ENCODE measurements at regions not wholly inside any gene's neighbourhood (a gene's known extent, or its start where the extent isn't known, plus 50 kb on each side); places are given as distances from the start of the nearest gene placed in this dataset.

DNA sequence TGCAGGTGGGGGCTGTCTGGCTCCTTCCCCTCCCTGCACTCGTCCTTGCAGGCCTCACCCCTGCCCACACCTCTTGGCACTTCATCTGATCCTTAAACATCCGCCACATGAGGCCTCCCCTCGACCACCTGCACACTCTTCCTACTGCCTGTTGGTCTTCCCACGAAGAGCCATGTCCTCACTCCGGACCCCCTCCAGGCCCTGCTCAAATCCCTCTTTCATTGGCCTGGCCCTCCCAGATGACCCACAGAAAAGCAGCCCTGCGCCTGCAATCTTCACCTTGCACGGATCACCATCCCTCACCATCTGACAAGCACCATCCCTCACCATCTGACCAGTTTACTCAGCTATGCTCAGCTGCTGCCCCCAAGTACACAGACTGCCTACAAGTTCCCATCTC, 193.6 kb downstream of the BCL11B start:
- TF ChIP-seq POLR2A (IDR thresholded peaks at IDR 0.05; ENCODE audit: low read depth, low read length) = no peak
- TF ChIP-seq TAF1 (IDR thresholded peaks at IDR 0.05; ENCODE audit: low read depth, low read length) = no peak
- no peak for TF ChIP-seq POLR2AphosphoS5 (IDR thresholded peaks at IDR 0.05; ENCODE audit: low read depth, low read length)

Data from GM12891 (cell line).